Upper lobe of right lung (tissue), 1 donor: ENCODE measurements at regions not wholly inside any gene's neighbourhood (a gene's known extent, or its start where the extent isn't known, plus 50 kb on each side); places are given as distances from the start of the nearest gene placed in this dataset.

Experiments used
- ATAC-seq: fragments of 200-7000 bp; cut with Tn5 transposase; one replicate; pipeline ENCODE4 v1.9.1; 2020; ENCODE audit warnings: mild to moderate bottlenecking, moderate library complexity
- DNase-seq: peaks from one replicate; pipeline ENCODE4 v3.0.0-alpha.2; 2020
- H3K27ac ChIP-seq: fragments of 200-600 bp; one replicate; pipeline ENCODE4 v1.8.0; 2022
- H3K27me3 ChIP-seq: fragments of 200-600 bp; one replicate; pipeline ENCODE4 v1.8.0; 2022; ENCODE audit warnings: mild to moderate bottlenecking
- H3K36me3 ChIP-seq: fragments of 200-600 bp; one replicate; pipeline ENCODE4 v1.8.0; 2022
- H3K4me1 ChIP-seq: fragments of 200-600 bp; one replicate; pipeline ENCODE4 v1.8.0; 2022
- H3K4me3 ChIP-seq: fragments of 200-600 bp; one replicate; pipeline ENCODE4 v1.8.0; 2022; ENCODE audit warnings: mild to moderate bottlenecking
- H3K9me3 ChIP-seq: fragments of 200-600 bp; one replicate; pipeline ENCODE4 v1.8.0; 2022
- intact Hi-C: fragments of 100-400 bp; cut with DNase I; formaldehyde crosslinking; loops from one replicate; pipeline ENCODE4 v1.11.0; 2022
- TF ChIP-seq, protein P1 (sequence below): fragments of 200-600 bp; IDR thresholded peaks from one replicate; pipeline ENCODE4 v1.8.0; 2022; ENCODE audit warnings: antibody characterized with exemption
- donor health status: DM: no; HTN: yes; CAD: no; lungs with severe emphysema.

DNA sequence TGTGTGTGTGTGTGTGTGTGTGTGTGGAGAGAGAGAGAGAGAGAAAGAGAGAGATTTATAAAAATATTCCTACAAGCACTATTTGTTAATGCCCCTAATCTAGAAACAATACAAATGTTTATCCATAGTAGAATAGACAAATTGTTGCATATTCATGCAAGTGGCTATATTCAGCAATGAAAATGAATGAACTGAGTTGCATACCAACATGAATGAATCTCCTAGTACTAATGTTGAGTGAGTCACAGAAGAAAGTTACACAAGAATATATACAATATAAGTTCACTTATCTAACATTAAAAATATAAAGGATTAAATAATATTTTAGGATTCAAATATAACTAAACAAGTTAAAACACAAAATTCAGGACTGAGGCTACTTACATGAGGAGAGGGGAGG lies 456.8 kb upstream of the AMOT start:
- intact Hi-C loops, result no loop called here
- TF ChIP-seq, protein P1, sequence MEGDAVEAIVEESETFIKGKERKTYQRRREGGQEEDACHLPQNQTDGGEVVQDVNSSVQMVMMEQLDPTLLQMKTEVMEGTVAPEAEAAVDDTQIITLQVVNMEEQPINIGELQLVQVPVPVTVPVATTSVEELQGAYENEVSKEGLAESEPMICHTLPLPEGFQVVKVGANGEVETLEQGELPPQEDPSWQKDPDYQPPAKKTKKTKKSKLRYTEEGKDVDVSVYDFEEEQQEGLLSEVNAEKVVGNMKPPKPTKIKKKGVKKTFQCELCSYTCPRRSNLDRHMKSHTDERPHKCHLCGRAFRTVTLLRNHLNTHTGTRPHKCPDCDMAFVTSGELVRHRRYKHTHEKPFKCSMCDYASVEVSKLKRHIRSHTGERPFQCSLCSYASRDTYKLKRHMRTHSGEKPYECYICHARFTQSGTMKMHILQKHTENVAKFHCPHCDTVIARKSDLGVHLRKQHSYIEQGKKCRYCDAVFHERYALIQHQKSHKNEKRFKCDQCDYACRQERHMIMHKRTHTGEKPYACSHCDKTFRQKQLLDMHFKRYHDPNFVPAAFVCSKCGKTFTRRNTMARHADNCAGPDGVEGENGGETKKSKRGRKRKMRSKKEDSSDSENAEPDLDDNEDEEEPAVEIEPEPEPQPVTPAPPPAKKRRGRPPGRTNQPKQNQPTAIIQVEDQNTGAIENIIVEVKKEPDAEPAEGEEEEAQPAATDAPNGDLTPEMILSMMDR, result no peak
- ATAC-seq, result no peak

DNA sequence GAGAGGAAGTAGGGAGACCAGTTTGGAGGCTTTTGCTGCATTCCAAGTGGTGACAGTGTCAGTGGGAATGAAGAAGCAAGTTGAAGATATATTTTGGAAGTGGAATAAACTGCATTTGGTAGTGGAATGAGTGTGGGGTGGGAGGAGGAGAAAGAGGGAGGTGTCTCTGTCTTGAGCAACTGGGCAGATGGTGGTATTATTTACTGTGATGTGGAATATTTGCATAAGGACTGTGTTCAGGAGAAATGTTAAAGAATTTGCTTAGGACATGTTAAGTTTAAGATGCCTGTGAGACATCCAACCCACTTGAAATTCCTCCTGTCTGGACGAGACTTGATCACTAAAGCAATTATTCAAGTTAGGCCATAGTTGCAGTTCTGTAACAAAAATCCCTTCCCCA lies 448.9 kb upstream of the AMOT start:
- Histone ChIP-seq H3K9me3 (no peaks in the 10 kb centered on the region), H3K36me3 (no peaks in the 10 kb centered on the region), H3K27ac (no peak overlapping the region), H3K4me1 (no peaks in the 10 kb centered on the region), H3K27me3 (no peaks in the 10 kb centered on the region), H3K4me3 (no peak overlapping the region)
- no peak for DNase-seq
- intact Hi-C loops, result no loop called here
- no peak for ATAC-seq
- TF ChIP-seq, protein P1, result no peak

More for the DNA sequence above, 456.8 kb upstream of the AMOT start:
- no peaks in the 10 kb centered on the region for H3K4me1 ChIP-seq
- no peak for DNase-seq
- no peaks in the 10 kb centered on the region for H3K9me3 ChIP-seq
- H3K36me3 ChIP-seq, result no peaks in the 10 kb centered on the region
- no peaks in the 10 kb centered on the region for H3K27me3 ChIP-seq
- H3K4me3 ChIP-seq, result no peak overlapping the region
- H3K27ac ChIP-seq, result no peak overlapping the region

DNA sequence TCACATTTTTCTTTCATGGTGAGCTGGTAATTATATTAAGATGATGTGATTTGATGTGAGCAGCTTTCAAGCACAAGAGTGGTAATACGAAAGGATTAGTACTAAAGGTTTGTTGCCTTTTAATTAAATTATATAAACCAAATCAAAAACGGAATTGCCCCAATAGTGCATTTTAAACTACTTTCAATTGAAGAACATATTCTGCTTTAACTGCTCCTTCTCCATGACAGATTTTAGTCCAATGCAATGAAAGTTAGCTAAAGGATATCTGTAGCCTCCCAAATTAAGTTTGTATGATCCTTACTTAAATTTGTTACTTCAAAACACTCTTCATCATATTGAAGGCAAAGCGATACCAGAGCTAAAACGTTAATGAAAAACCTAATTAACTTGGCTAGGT lies 447.1 kb upstream of the AMOT start:
- DNase-seq (no peak), ATAC-seq (no peak)
- H3K4me1 ChIP-seq, result no peaks in the 10 kb centered on the region
- no peaks in the 10 kb centered on the region for H3K9me3 ChIP-seq
- no peaks in the 10 kb centered on the region for H3K27me3 ChIP-seq
- TF ChIP-seq, protein P1, result no peak
- H3K4me3 ChIP-seq, result no peak overlapping the region
- H3K27ac ChIP-seq, result no peak overlapping the region
- intact Hi-C loops, result no loop called here
- no peaks in the 10 kb centered on the region for H3K36me3 ChIP-seq

DNA sequence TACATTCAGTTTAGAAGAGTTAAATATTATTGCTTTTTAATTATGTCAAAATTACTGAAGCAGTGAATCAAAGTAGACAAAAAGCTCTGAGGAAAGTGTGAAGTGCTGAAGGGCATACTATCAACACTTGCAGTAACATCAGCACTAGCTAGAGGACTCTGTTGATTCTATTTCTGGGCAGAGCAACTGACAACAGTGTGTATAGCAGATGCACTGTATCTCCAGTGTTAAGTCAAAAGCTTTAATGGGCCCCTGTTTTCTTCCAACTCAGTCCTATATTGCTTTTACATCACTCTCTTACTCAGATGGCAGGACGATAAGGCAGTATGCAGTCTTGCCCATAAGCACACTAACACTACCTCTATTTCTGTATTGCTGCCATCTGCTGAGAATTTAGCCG lies 435.2 kb upstream of the AMOT start:
- Histone ChIP-seq H3K9me3 (no peaks in the 10 kb centered on the region), H3K27me3 (no peaks in the 10 kb centered on the region), H3K4me3 (no peak overlapping the region), H3K4me1 (no peaks in the 10 kb centered on the region), H3K27ac (no peak overlapping the region), H3K36me3 (no peaks in the 10 kb centered on the region)
- intact Hi-C loops, result no loop called here
- DNase-seq (no peak), ATAC-seq (no peak)
- TF ChIP-seq, protein P1, result no peak

GRCh38 chrX:113274791-113275190 lies 434.2 kb upstream of the AMOT start:
- TF ChIP-seq, protein P1, result no peak
- intact Hi-C loops, result no loop called here
- Histone ChIP-seq H3K4me3 (no peak overlapping the region), H3K27ac (no peak overlapping the region), H3K27me3 (no peaks in the 10 kb centered on the region), H3K9me3 (no peaks in the 10 kb centered on the region), H3K36me3 (no peaks in the 10 kb centered on the region), H3K4me1 (no peaks in the 10 kb centered on the region)
- DNase-seq (no peak), ATAC-seq (no peak)

GRCh38 chrX:113274345-113274744 lies 433.7 kb upstream of the AMOT start:
- intact Hi-C loops, result no loop called here
- Histone ChIP-seq H3K36me3 (no peaks in the 10 kb centered on the region), H3K27ac (no peak overlapping the region), H3K4me3 (no peak overlapping the region), H3K4me1 (no peaks in the 10 kb centered on the region), H3K27me3 (no peaks in the 10 kb centered on the region), H3K9me3 (no peaks in the 10 kb centered on the region)
- TF ChIP-seq, protein P1, result no peak
- no peak for DNase-seq
- no peak for ATAC-seq
